Thoracic aorta (tissue), 2 donors: ENCODE measurements at regions not wholly inside any gene's neighbourhood (a gene's known extent, or its start where the extent isn't known, plus 50 kb on each side); places are given as distances from the start of the nearest gene placed in this dataset.

Source experiments
- ATAC-seq: fragments of 150-250 bp; one replicate; pipeline ENCODE4 v1.8.0; 2017; ENCODE audit warnings: low read depth; ENCODE audit not compliant: insufficient number of reproducible peaks, low FRiP score
- DNase-seq: peaks from one replicate; pipeline ENCODE4 v3.0.0-alpha.2; 2020; ENCODE audit warnings: low spot score
- H3K27ac ChIP-seq, 2 donors: fragments of 200-600 bp; sonication (generic); 1 replicate in 1 of 2; 2 replicates in 1 of 2; pipeline ENCODE4 v1.5.1; 2016; ENCODE audit warnings: mild to moderate bottlenecking in 2 of 2, moderate library complexity in 2 of 2
- H3K27me3 ChIP-seq: fragments of 200-600 bp; sonication (generic); replicated peaks from 2 replicates; pipeline ENCODE4 v1.6.0; 2016; ENCODE audit warnings: mild to moderate bottlenecking; ENCODE audit not compliant: insufficient read depth
- H3K36me3 ChIP-seq: fragments of 200-600 bp; sonication (generic); one replicate; pipeline ENCODE4 v1.5.1; 2016
- H3K4me1 ChIP-seq, 2 donors: fragments of 200-600 bp; sonication (generic); 1 replicate in 1 of 2; 2 replicates in 1 of 2; pipeline versions ENCODE4 v1.5.1 to v1.6.0; 2016; ENCODE audit warnings: low read depth in 2 of 2, mild to moderate bottlenecking in 1 of 2; ENCODE audit not compliant: control insufficient read depth in 1 of 2
- H3K4me3 ChIP-seq: fragments of 200-600 bp; sonication (generic); 2 replicates; pipeline ENCODE4 v1.5.1; 2016; ENCODE audit warnings: mild to moderate bottlenecking
- H3K9me3 ChIP-seq: fragments of 200-600 bp; sonication (generic); 2 replicates; pipeline ENCODE4 v1.5.1; 2016
- TF ChIP-seq, protein P1 (sequence below): fragments of 200-600 bp; sonication (generic); IDR thresholded peaks from one replicate; pipeline ENCODE4 v1.5.1; 2019; ENCODE audit warnings: antibody characterized with exemption

DNA sequence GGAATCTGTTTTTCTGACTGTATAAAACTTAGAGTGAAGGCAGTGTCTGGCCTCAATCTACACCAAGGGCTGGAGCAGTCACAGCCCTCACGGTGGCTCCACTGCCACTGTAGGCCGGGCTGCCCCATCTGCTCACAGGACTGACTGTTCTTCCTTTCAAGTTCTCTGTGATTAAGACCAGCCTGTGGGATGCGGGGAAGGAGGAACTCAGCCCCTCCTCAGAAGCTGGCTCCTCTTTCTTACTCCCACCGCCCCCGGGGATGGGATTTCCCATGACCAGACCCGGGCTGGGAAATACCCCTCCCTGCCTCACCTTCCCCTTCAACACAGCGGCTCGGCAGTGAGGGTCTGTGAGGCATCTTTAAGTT is 106.0 kb downstream of the COPS8 start:
- DNase-seq (no peak), ATAC-seq (no peak)
- Histone ChIP-seq H3K27ac (no peak overlapping the region), H3K4me3 (no peak overlapping the region), H3K36me3 (no peaks in the 10 kb centered on the region), H3K27me3 (no peaks in the 10 kb centered on the region), H3K4me1 (no peaks in the 10 kb centered on the region), H3K9me3 (no peaks in the 10 kb centered on the region)
- TF ChIP-seq, protein P1, sequence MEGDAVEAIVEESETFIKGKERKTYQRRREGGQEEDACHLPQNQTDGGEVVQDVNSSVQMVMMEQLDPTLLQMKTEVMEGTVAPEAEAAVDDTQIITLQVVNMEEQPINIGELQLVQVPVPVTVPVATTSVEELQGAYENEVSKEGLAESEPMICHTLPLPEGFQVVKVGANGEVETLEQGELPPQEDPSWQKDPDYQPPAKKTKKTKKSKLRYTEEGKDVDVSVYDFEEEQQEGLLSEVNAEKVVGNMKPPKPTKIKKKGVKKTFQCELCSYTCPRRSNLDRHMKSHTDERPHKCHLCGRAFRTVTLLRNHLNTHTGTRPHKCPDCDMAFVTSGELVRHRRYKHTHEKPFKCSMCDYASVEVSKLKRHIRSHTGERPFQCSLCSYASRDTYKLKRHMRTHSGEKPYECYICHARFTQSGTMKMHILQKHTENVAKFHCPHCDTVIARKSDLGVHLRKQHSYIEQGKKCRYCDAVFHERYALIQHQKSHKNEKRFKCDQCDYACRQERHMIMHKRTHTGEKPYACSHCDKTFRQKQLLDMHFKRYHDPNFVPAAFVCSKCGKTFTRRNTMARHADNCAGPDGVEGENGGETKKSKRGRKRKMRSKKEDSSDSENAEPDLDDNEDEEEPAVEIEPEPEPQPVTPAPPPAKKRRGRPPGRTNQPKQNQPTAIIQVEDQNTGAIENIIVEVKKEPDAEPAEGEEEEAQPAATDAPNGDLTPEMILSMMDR = no peak

DNA sequence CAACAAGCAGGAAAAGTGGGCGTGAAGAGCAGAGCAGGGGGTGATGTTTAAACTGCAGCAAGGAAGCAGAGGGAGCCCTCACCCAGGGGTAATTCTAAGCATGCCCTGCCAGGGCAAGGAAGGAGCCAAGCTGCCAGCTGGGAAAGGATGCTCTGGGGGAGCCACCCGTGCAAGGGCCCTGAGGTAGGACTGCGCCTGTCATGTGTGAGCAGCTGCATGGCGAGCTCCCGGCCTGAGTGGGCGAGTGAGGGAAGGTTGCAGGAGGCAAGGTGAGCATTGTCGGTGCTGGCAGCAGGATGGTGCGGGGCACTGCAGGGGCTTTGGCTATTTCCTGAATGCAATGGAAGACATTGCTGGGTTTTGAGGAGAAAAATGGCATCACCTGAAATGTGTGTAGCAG is 107.2 kb downstream of the COPS8 start:
- TF ChIP-seq, protein P1 = no peak
- H3K36me3 ChIP-seq = no peaks in the 10 kb centered on the region
- ATAC-seq (no peak), DNase-seq (no peak)
- no peaks in the 10 kb centered on the region for H3K9me3 ChIP-seq
- H3K4me1 ChIP-seq = no peaks in the 10 kb centered on the region
- no peak overlapping the region for H3K27ac ChIP-seq
- no peak overlapping the region for H3K4me3 ChIP-seq
- no peaks in the 10 kb centered on the region for H3K27me3 ChIP-seq

GRCh38 chr2:237193436-237193835 is 107.7 kb downstream of the COPS8 start:
- no peak for ATAC-seq
- DNase-seq = no peak
- no peaks in the 10 kb centered on the region for H3K9me3 ChIP-seq
- H3K36me3 ChIP-seq = no peaks in the 10 kb centered on the region
- H3K27ac ChIP-seq = no peak overlapping the region
- TF ChIP-seq, protein P1 = no peak
- H3K27me3 ChIP-seq = no peaks in the 10 kb centered on the region
- H3K4me1 ChIP-seq = no peaks in the 10 kb centered on the region
- no peak overlapping the region for H3K4me3 ChIP-seq

DNA sequence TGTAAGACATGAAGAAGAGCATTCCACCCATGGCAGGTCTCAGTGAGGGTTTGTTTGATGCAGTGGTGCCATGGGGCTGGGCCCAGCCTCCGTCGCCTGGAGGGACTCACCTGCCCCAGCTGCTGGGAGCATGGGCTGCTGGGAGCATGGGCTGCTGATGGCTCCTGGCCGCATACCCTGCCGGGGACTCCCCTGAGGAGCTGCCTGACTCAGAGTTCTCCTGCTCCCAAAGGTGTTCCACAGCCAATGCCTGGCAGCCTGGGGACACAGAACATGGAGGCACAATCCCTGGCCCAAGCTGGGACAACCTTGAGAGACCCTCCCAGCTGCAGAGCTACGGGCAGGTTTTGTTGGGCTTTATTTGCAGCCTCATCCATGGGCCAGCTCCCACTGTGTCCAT is 108.4 kb downstream of the COPS8 start:
- ATAC-seq = no peak
- H3K9me3 ChIP-seq = no peaks in the 10 kb centered on the region
- H3K27me3 ChIP-seq = no peaks in the 10 kb centered on the region
- DNase-seq = no peak
- no peaks in the 10 kb centered on the region for H3K36me3 ChIP-seq
- H3K27ac ChIP-seq = no peak overlapping the region
- TF ChIP-seq, protein P1 = no peak
- no peak overlapping the region for H3K4me3 ChIP-seq
- H3K4me1 ChIP-seq = no peaks in the 10 kb centered on the region

- TF ChIP-seq, protein P1 = no peak
- H3K27ac ChIP-seq = no peak overlapping the region
- H3K4me1 ChIP-seq = no peaks in the 10 kb centered on the region
- no peak overlapping the region for H3K4me3 ChIP-seq
- no peaks in the 10 kb centered on the region for H3K9me3 ChIP-seq
- DNase-seq (no peak), ATAC-seq (no peak)
- no peaks in the 10 kb centered on the region for H3K36me3 ChIP-seq
- no peaks in the 10 kb centered on the region for H3K27me3 ChIP-seq
Observed at GRCh38 chr2:237194906-237195305, 109.2 kb downstream of the COPS8 start.
